SK-N-SH treated with all-trans-retinoic acid at 6 μM for 48 hours (cell line): ENCODE measurements at regions not wholly inside any gene's neighbourhood (a gene's known extent, or its start where the extent isn't known, plus 50 kb on each side); places are given as distances from the start of the nearest gene placed in this dataset.

Experiments
- ATAC-seq: fragments of 200-7000 bp; cut with Tn5 transposase; 3 replicates; pipeline ENCODE4 v1.9.1; 2020; ENCODE audit warnings: mild to moderate bottlenecking, moderate library complexity
- ARNTL ChIP-seq: fragments of 450-650 bp; formaldehyde crosslinking; IDR thresholded peaks from 2 replicates; pipeline ENCODE4 v1.5.0; 2020; ENCODE audit warnings: low read depth, mild to moderate bottlenecking, moderate library complexity, borderline replicate concordance
- CREB5 ChIP-seq: fragments of 250-450 bp; sonication (Bioruptor Pico); IDR thresholded peaks from 2 replicates; pipeline ENCODE4 v1.5.1; 2020; ENCODE audit warnings: low read depth, mild to moderate bottlenecking, moderate library complexity
- CSDC2 ChIP-seq: fragments of 250-450 bp; sonication (Bioruptor Pico); IDR thresholded peaks from 2 replicates; pipeline ENCODE4 v1.5.0; 2020; ENCODE audit warnings: mild to moderate bottlenecking, moderate library complexity
- CSRNP3 ChIP-seq: fragments of 250-450 bp; sonication (Bioruptor Pico); IDR thresholded peaks from 2 replicates; pipeline ENCODE4 v1.5.1; 2021; ENCODE audit warnings: mild to moderate bottlenecking, moderate library complexity
- ESRRG ChIP-seq: fragments of 250-450 bp; sonication (Bioruptor Pico); IDR thresholded peaks from 2 replicates; pipeline ENCODE4 v1.6.1; 2021; ENCODE audit warnings: mild to moderate bottlenecking
- GLIS3 ChIP-seq: fragments of 250-450 bp; sonication (Bioruptor Pico); IDR thresholded peaks from 2 replicates; pipeline ENCODE4 v1.5.0; 2020; ENCODE audit warnings: mild to moderate bottlenecking, moderate library complexity
- ISL1 ChIP-seq: fragments of 250-450 bp; sonication (Bioruptor Pico); IDR thresholded peaks from 2 replicates; pipeline ENCODE4 v2.1.2; 2022; ENCODE audit warnings: mild to moderate bottlenecking, moderate library complexity
- OSR1 ChIP-seq: fragments of 250-450 bp; sonication (Bioruptor Pico); IDR thresholded peaks from 2 replicates; pipeline ENCODE4 v1.8.0; 2022; ENCODE audit warnings: moderate library complexity, mild to moderate bottlenecking, inconsistent platforms
- PATZ1 ChIP-seq: fragments of 250-450 bp; sonication (Bioruptor Pico); IDR thresholded peaks from 2 replicates; pipeline ENCODE4 v1.8.0; 2020; ENCODE audit warnings: mild to moderate bottlenecking, moderate library complexity, borderline replicate concordance
- POU6F1 ChIP-seq: fragments of 250-450 bp; sonication (Bioruptor Pico); IDR thresholded peaks from 2 replicates; pipeline ENCODE4 v1.8.0; 2021; ENCODE audit warnings: low read depth, mild to moderate bottlenecking, moderate library complexity, borderline replicate concordance
- PPARA ChIP-seq: fragments of 250-450 bp; sonication (Bioruptor Pico); IDR thresholded peaks from 2 replicates; pipeline ENCODE4 v1.5.0; 2020; ENCODE audit warnings: mild to moderate bottlenecking, borderline replicate concordance
- RARB ChIP-seq: fragments of 250-450 bp; sonication (Bioruptor Pico); IDR thresholded peaks from 2 replicates; pipeline ENCODE4 v1.8.0; 2021; ENCODE audit warnings: mild to moderate bottlenecking, moderate library complexity
- SNAI2 ChIP-seq: fragments of 250-450 bp; sonication (Bioruptor Pico); IDR thresholded peaks from 2 replicates; pipeline ENCODE4 v1.5.0; 2020; ENCODE audit warnings: mild to moderate bottlenecking, moderate library complexity
- TCF4 ChIP-seq: fragments of 250-450 bp; sonication (Bioruptor Pico); IDR thresholded peaks from 2 replicates; pipeline ENCODE4 v1.8.0; 2021; ENCODE audit warnings: mild to moderate bottlenecking, moderate library complexity, borderline replicate concordance
- TOX ChIP-seq: fragments of 250-450 bp; sonication (Bioruptor Pico); IDR thresholded peaks from 2 replicates; pipeline ENCODE4 v1.8.0; 2021; ENCODE audit warnings: mild to moderate bottlenecking, moderate library complexity, borderline replicate concordance
- TSHZ2 ChIP-seq: fragments of 250-450 bp; sonication (Bioruptor Pico); IDR thresholded peaks from 2 replicates; pipeline ENCODE4 v1.5.0; 2020; ENCODE audit warnings: mild to moderate bottlenecking, moderate library complexity
- ZFP3 ChIP-seq: fragments of 250-450 bp; sonication (Bioruptor Pico); IDR thresholded peaks from 2 replicates; pipeline ENCODE4 v1.5.0; 2020; ENCODE audit warnings: mild to moderate bottlenecking, moderate library complexity
- ZFP30 ChIP-seq: fragments of 450-650 bp; formaldehyde crosslinking; IDR thresholded peaks from 2 replicates; pipeline ENCODE4 v1.5.0; 2022; ENCODE audit warnings: mild to moderate bottlenecking, moderate library complexity
- ZNF565 ChIP-seq: fragments of 450-650 bp; formaldehyde crosslinking; conservative IDR thresholded peaks from 2 replicates; pipeline ENCODE4 v1.5.0; 2020; ENCODE audit warnings: low read depth, mild to moderate bottlenecking, moderate library complexity
- ZNF70 ChIP-seq: fragments of 450-650 bp; formaldehyde crosslinking; IDR thresholded peaks from 2 replicates; pipeline ENCODE4 v1.5.0; 2020; ENCODE audit warnings: mild to moderate bottlenecking, moderate library complexity
- ZNF8 ChIP-seq: fragments of 450-650 bp; formaldehyde crosslinking; IDR thresholded peaks from 2 replicates; pipeline ENCODE4 v1.5.0; 2020; ENCODE audit warnings: mild to moderate bottlenecking, moderate library complexity

GRCh38 chr4:111494471-111494870 lies 650.8 kb upstream of the FAM241A start:
- no peak for ATAC-seq
- TF ChIP-seq PPARA (no peak), TCF4 (CRISPR knock-in tag) (no peak), CREB5 (CRISPR knock-in tag) (no peak), ZNF8 (CRISPR knock-in tag) (no peak), OSR1 (CRISPR knock-in tag) (no peak), GLIS3 (no peak), RARB (no peak), TSHZ2 (no peak), ESRRG (CRISPR knock-in tag) (no peak), ISL1 (no peak), ZFP30 (CRISPR knock-in tag) (no peak), POU6F1 (no peak)
- TF ChIP-seq, all 23 proteins: peak for 0

GRCh38 chr4:111494971-111495370 lies 650.3 kb upstream of the FAM241A start:
- TF ChIP-seq OSR1 (CRISPR knock-in tag) (no peak), TCF4 (CRISPR knock-in tag) (no peak), RARB (no peak), GLIS3 (no peak), SNAI2 (CRISPR knock-in tag) (no peak), CREB5 (CRISPR knock-in tag) (no peak), CSRNP3 (CRISPR knock-in tag) (no peak), ISL1 (no peak), ZFP30 (CRISPR knock-in tag) (no peak)
- no peak for ATAC-seq

- TF ChIP-seq PPARA = no peak
- TF ChIP-seq ARNTL (CRISPR knock-in tag) = no peak
- no peak for TF ChIP-seq ESRRG (CRISPR knock-in tag)
- no peak for TF ChIP-seq ISL1
- no peak for TF ChIP-seq TCF4 (CRISPR knock-in tag)
- TF ChIP-seq CSDC2 (CRISPR knock-in tag) = no peak
- no peak for TF ChIP-seq ZNF565 (CRISPR knock-in tag)
- no peak for TF ChIP-seq RARB
- TF ChIP-seq CREB5 (CRISPR knock-in tag) = no peak
- TF ChIP-seq ZFP3 (CRISPR knock-in tag) = no peak
- TF ChIP-seq OSR1 (CRISPR knock-in tag) = no peak
- TF ChIP-seq TOX (CRISPR knock-in tag) = no peak
- TF ChIP-seq ZNF70 (CRISPR knock-in tag) = no peak
- no peak for TF ChIP-seq GLIS3
- TF ChIP-seq CSRNP3 (CRISPR knock-in tag) = no peak
- TF ChIP-seq POU6F1 = no peak
- no peak for TF ChIP-seq PATZ1 (CRISPR knock-in tag)
- no peak for ATAC-seq
Measured at GRCh38 chr4:111499291-111499690, 646.0 kb upstream of the FAM241A start.
